ENCODE measurements at regions not wholly inside any gene's neighbourhood (a gene's known extent, or its start where the extent isn't known, plus 50 kb on each side); places are given as distances from the start of the nearest gene placed in this dataset.

GRCh38 chr7:124655990-124656389 is 109.6 kb downstream of the GPR37 start:
- H2BK20ac ChIP-seq (ENCODE audit: low read length) = no peak overlapping the region
- H2BK120ac ChIP-seq (replicated peaks; ENCODE audit: low read depth, low read length) = no peak overlapping the region
- no peaks in the 10 kb centered on the region for H3K4me1 ChIP-seq (replicated peaks in 1 of 4; ENCODE audit: control insufficient read depth in 3 of 4, insufficient read depth in 4 of 4, low read length in 3 of 4)
- POLR2A ChIA-PET (ENCODE audit: partially characterized antibody) = no interaction called here
- no peaks in the 10 kb centered on the region for H4K20me1 ChIP-seq (replicated peaks in 1 of 2; ENCODE audit: control insufficient read depth in 1 of 2, insufficient read depth in 2 of 2, low read length in 2 of 2)
- no peak overlapping the region for H3K14ac ChIP-seq (ENCODE audit: insufficient read length)
- no peak overlapping the region for H2AK5ac ChIP-seq (ENCODE audit: low read depth, low read length)
- H3K9me3 ChIP-seq (ENCODE audit: insufficient read depth in 2 of 2, low read depth in 1 of 2, low read length in 1 of 2) = no peaks in the 10 kb centered on the region
- H3K18ac ChIP-seq (ENCODE audit: extremely low read depth, low read length) = no peak overlapping the region
- H3K4ac ChIP-seq (replicated peaks; ENCODE audit: insufficient read length, low read depth, low read length) = no peak overlapping the region
- DNase-seq (ENCODE audit: low read depth in 1 of 2, low spot score in 2 of 2) (no peak), FAIRE-seq (no peak)
- no peak overlapping the region for H4K5ac ChIP-seq (ENCODE audit: insufficient read length, low read depth, low read length)
- no peaks in the 10 kb centered on the region for H3K79me1 ChIP-seq (ENCODE audit: low read depth, low read length)
- H3K23ac ChIP-seq (ENCODE audit: insufficient read length) = no peak overlapping the region
- no peak overlapping the region for H4K91ac ChIP-seq (replicated peaks; ENCODE audit: insufficient read length, low read length)
- H2AFZ ChIP-seq (ENCODE audit: low read length) = no peak overlapping the region
- no peak overlapping the region for H2BK15ac ChIP-seq (ENCODE audit: low read length)
- no peak overlapping the region for H3K27ac ChIP-seq (ENCODE audit: low read depth, low read length)
- H3K36me3 ChIP-seq (ENCODE audit: control insufficient read depth in 2 of 4, insufficient read depth in 4 of 4, low read length in 3 of 4) = no peaks in the 10 kb centered on the region
- H3K4me2 ChIP-seq (ENCODE audit: insufficient read depth in 1 of 2, low read depth in 2 of 2, low read length in 2 of 2) = no peak overlapping the region
- no peak overlapping the region for H2BK12ac ChIP-seq (ENCODE audit: low read depth, low read length)
- no peaks in the 10 kb centered on the region for H3K23me2 ChIP-seq (ENCODE audit: low read depth, low read length)
- WGBS, 2 experiments (ENCODE audit: extremely low coverage in 1 of 2, insufficient coverage in 1 of 2, insufficient read length in 1 of 2, insufficient replicate concordance in 2 of 2, low coverage in 1 of 2, low lambda C conversion rate in 2 of 2, missing lambda C conversion rate in 1 of 2) = 97% methylated on average over 3 of the region's 3 CpGs; no CpG with 5 or more reads in 1 of the 2 experiments
- H3K79me2 ChIP-seq (ENCODE audit: control insufficient read depth in 1 of 2, insufficient read depth in 2 of 2, low read length in 2 of 2) = no peaks in the 10 kb centered on the region
- no peak overlapping the region for H2BK5ac ChIP-seq (ENCODE audit: low read depth, low read length)
- CTCF ChIA-PET (ENCODE audit: partially characterized antibody) = no interaction called here
- no peak overlapping the region for H3K9ac ChIP-seq (replicated peaks in 1 of 4; ENCODE audit: extremely low read depth in 1 of 4, low read depth in 3 of 4, low read length in 3 of 4)
- H4K8ac ChIP-seq (ENCODE audit: extremely low read depth, insufficient read depth, low read length) = no peak overlapping the region
- no peak for TF ChIP-seq CHD2 (IDR thresholded peaks at IDR 0.05; ENCODE audit: low read length)
- no peak for TF ChIP-seq ATF3 (IDR thresholded peaks at IDR 0.05; ENCODE audit: insufficient read depth, low read depth, low read length)
- TF ChIP-seq POLR2AphosphoS5 (IDR thresholded peaks at IDR 0.05; ENCODE audit: low read depth, low read length) = no peak
- TF ChIP-seq E2F6 (IDR thresholded peaks at IDR 0.05) = no peak
- TF ChIP-seq YY1 (IDR thresholded peaks at IDR 0.05; ENCODE audit: low read depth, low read length) = no peak
- TF ChIP-seq RXRA (IDR thresholded peaks at IDR 0.05; ENCODE audit: insufficient read depth, low read depth, low read length) = no peak
- no peak for TF ChIP-seq SP2 (IDR thresholded peaks at IDR 0.05; ENCODE audit: low read length)
- no peak overlapping the region for H3K56ac ChIP-seq (replicated peaks; ENCODE audit: insufficient read length, low read depth, low read length)
- H3K4me3 ChIP-seq (ENCODE audit: extremely low read depth in 1 of 4, insufficient read depth in 2 of 4, low read depth in 3 of 4, low read length in 4 of 4) = no peak overlapping the region
- H3K27me3 ChIP-seq (replicated peaks in 1 of 4; ENCODE audit: control insufficient read depth in 3 of 4, extremely low read depth in 1 of 4, insufficient read depth in 3 of 4, low read length in 3 of 4) = no peaks in the 10 kb centered on the region
